HEK293 (cell line): ENCODE measurements at regions not wholly inside any gene's neighbourhood (a gene's known extent, or its start where the extent isn't known, plus 50 kb on each side); places are given as distances from the start of the nearest gene placed in this dataset.
"Not testable (repeated sequence)": the region's sequence is repeated elsewhere in the genome, so short reads cannot be mapped to it uniquely, and the experiment has no call there.

Experiments used
- CTCF ChIA-PET: fragments of 350-600 bp; formaldehyde crosslinking; extraction: SDS; loops from one replicate; lab custom pipeline; 2021; ENCODE audit warnings: antibody characterized with exemption; lab: Yijun Ruan, JAX
- POLR2A ChIA-PET: fragments of 300-600 bp; formaldehyde crosslinking; extraction: SDS; loops from one replicate; lab custom pipeline; 2020; ENCODE audit warnings: antibody characterized with exemption, inconsistent platforms; lab: Yijun Ruan, JAX
- H3K27ac ChIP-seq: fragments of 200-500 bp; sonication (Bioruptor generic); 2 replicates; pipeline ENCODE4 v1.5.1; 2014; ENCODE audit warnings: low read depth, low read length, control low read depth, inconsistent platforms; ENCODE audit errors: extremely low read depth
- H3K36me3 ChIP-seq, 2 experiments: fragments of 200-500 bp in 1 of 2; sonication (Bioruptor generic) in 1 of 2; 1 replicate in 1 of 2; 2 replicates in 1 of 2; pipeline ENCODE4 v1.5.1; 2014 to 2017; ENCODE audit warnings: inconsistent platforms in 2 of 2, low read length in 2 of 2; ENCODE audit not compliant: control insufficient read depth in 2 of 2, insufficient read depth in 1 of 2
- H3K4me1 ChIP-seq: fragments of 200-500 bp; sonication (Bioruptor generic); 2 replicates; pipeline ENCODE4 v1.5.1; 2014; ENCODE audit warnings: mild to moderate bottlenecking, low read length, inconsistent platforms; ENCODE audit not compliant: control insufficient read depth, insufficient read depth
- H3K4me3 ChIP-seq: 2 replicates; pipeline ENCODE4 v1.5.1; 2011; ENCODE audit warnings: low read depth, mild to moderate bottlenecking, control low read depth, low read length, moderate library complexity
- H3K9me3 ChIP-seq: fragments of 200-500 bp; sonication (Bioruptor generic); 2 replicates; pipeline ENCODE4 v1.5.1; 2014; ENCODE audit warnings: low read depth, low read length, inconsistent platforms; ENCODE audit not compliant: control insufficient read depth, insufficient read depth
- KLF7 ChIP-seq: fragments of 450-650 bp; formaldehyde crosslinking; IDR thresholded peaks from 2 replicates; pipeline ENCODE4 v1.5.1; 2016; ENCODE audit warnings: missing biosample characterization, missing genetic modification characterization, borderline replicate concordance
- ZFP69B ChIP-seq: fragments of 450-650 bp; formaldehyde crosslinking; IDR thresholded peaks from 2 replicates; pipeline ENCODE4 v1.5.1; 2016; ENCODE audit warnings: missing biosample characterization, missing genetic modification characterization
- ZNF146 ChIP-seq: fragments of 450-650 bp; formaldehyde crosslinking; IDR thresholded peaks from 2 replicates; pipeline ENCODE4 v1.5.1; 2016; ENCODE audit warnings: missing biosample characterization, missing genetic modification characterization
- ZNF174 ChIP-seq: fragments of 450-650 bp; formaldehyde crosslinking; IDR thresholded peaks from 2 replicates; pipeline ENCODE4 v1.5.0; 2017; ENCODE audit warnings: missing biosample characterization, mild to moderate bottlenecking, missing genetic modification characterization
- ZNF548 ChIP-seq: fragments of 450-650 bp; formaldehyde crosslinking; IDR thresholded peaks from 2 replicates; pipeline ENCODE4 v1.5.1; 2016; ENCODE audit warnings: missing biosample characterization, missing genetic modification characterization
- ZNF555 ChIP-seq: fragments of 450-650 bp; formaldehyde crosslinking; conservative IDR thresholded peaks from 2 replicates; pipeline ENCODE4 v1.5.1; 2017; ENCODE audit warnings: missing biosample characterization, mild to moderate bottlenecking, missing genetic modification characterization, inconsistent platforms
- ZNF660 ChIP-seq: fragments of 450-650 bp; IDR thresholded peaks from 2 replicates; pipeline ENCODE4 v1.5.1; 2018; ENCODE audit warnings: missing biosample characterization, mild to moderate bottlenecking, missing genetic modification characterization
- ZNF692 ChIP-seq: fragments of 450-650 bp; formaldehyde crosslinking; IDR thresholded peaks from 2 replicates; pipeline ENCODE4 v1.5.1; 2016; ENCODE audit warnings: missing biosample characterization, missing genetic modification characterization
- ZNF707 ChIP-seq: fragments of 450-650 bp; formaldehyde crosslinking; IDR thresholded peaks from 2 replicates; pipeline ENCODE4 v1.5.1; 2016; ENCODE audit warnings: missing biosample characterization, missing genetic modification characterization
- ZNF830 ChIP-seq: fragments of 450-650 bp; IDR thresholded peaks from 2 replicates; pipeline ENCODE4 v1.5.0; 2018; ENCODE audit warnings: missing biosample characterization, missing genetic modification characterization, low read depth, mild to moderate bottlenecking, moderate library complexity
- TF ChIP-seq, protein P1 (sequence below): fragments of 450-650 bp; formaldehyde crosslinking; IDR thresholded peaks from 2 replicates; pipeline ENCODE4 v1.5.1; 2016; ENCODE audit warnings: missing biosample characterization, missing genetic modification characterization

DNA sequence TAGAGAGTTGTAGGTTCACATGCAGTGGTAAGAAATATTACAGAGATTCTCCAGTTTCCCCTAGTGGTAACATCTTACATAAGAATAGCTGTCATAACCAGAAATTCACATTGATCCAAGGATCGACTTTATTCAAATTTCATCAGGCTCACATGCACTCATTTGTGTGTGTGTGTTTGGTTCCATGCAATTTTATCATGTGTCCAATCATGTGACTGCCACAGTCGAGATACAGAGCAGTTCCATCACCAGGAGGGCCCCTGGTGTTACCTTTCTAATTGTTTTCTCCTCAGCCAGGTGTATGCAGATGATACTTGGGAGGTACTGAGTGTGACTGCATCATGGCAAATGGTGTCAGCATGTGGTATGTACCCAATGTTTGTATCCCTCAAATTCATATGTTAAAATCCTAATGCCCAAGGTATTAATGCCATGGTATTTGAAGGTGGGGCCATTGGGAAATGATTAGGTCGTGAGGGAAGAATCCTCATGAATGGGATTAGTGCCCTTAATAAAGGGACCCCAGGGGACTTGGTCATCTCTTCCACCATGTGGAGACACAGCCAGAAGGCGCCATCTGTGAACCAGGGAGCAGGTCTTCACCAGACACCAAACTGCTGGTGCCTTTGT, 126.3 kb downstream of the CXCL12 start (continued):
- TF ChIP-seq ZNF548 (tag by site-specific recombination) (no peak), ZNF830 (no peak)

DNA sequence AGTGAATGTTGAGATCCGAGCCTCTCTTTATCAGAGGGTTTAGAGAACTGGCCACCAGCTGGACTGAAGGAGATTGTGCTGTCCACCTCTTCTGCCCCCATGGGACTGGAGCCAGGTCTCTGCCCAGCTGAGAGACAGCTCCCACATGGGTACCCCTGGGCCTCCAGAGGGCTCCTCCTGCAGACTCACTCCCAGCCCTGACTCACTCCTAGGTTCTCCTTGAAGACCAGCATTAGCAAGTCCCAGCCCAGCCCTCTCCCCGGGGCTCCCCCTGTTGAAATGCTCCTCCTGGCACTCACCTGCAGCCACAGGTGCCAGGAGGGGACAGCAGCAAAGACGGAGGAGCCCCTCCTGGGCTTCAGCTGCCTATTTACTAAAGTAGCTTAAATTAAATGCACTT, 126.9 kb downstream of the CXCL12 start:
- CTCF ChIA-PET: no interaction called here
- H3K27ac ChIP-seq: no peak overlapping the region

GRCh38 chr10:44253769-44254462, 131.0 kb downstream of the CXCL12 start:
- POLR2A ChIA-PET: no interaction called here
- Histone ChIP-seq H3K27ac (no peak overlapping the region), H3K4me1 (peaks cover 3% of the 10 kb centered on the region; the same call in 1 of the 2 replicates), H3K36me3 (no peaks in the 10 kb centered on the region), H3K9me3 (no peaks in the 10 kb centered on the region), H3K4me3 (no peak overlapping the region)
- CTCF ChIA-PET: interaction anchor here (0.6 to 1.3 kb wide), 3 partner anchors 44 to 318 kb away, joined by 3 to 4 read pairs (median 3); no protein-coding TSS in a partner anchor
- no peak for TF ChIP-seq ZNF707 (tag by site-specific recombination)
- TF ChIP-seq ZNF692 (tag by site-specific recombination): peak; percentile 82
- TF ChIP-seq ZNF660: 0 out of 2 replicates have a peak, but pooled peaks have one; percentile 36
- 0 out of 2 replicates have a peak, but pooled peaks have one; percentile 60 for TF ChIP-seq ZFP69B (tag by site-specific recombination)
- TF ChIP-seq, protein P1, sequence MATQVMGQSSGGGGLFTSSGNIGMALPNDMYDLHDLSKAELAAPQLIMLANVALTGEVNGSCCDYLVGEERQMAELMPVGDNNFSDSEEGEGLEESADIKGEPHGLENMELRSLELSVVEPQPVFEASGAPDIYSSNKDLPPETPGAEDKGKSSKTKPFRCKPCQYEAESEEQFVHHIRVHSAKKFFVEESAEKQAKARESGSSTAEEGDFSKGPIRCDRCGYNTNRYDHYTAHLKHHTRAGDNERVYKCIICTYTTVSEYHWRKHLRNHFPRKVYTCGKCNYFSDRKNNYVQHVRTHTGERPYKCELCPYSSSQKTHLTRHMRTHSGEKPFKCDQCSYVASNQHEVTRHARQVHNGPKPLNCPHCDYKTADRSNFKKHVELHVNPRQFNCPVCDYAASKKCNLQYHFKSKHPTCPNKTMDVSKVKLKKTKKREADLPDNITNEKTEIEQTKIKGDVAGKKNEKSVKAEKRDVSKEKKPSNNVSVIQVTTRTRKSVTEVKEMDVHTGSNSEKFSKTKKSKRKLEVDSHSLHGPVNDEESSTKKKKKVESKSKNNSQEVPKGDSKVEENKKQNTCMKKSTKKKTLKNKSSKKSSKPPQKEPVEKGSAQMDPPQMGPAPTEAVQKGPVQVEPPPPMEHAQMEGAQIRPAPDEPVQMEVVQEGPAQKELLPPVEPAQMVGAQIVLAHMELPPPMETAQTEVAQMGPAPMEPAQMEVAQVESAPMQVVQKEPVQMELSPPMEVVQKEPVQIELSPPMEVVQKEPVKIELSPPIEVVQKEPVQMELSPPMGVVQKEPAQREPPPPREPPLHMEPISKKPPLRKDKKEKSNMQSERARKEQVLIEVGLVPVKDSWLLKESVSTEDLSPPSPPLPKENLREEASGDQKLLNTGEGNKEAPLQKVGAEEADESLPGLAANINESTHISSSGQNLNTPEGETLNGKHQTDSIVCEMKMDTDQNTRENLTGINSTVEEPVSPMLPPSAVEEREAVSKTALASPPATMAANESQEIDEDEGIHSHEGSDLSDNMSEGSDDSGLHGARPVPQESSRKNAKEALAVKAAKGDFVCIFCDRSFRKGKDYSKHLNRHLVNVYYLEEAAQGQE (tag by site-specific recombination): peak; percentile 63

More for the DNA sequence above, 126.9 kb downstream of the CXCL12 start:
- Histone ChIP-seq H3K4me1 (peaks cover 3% of the 10 kb centered on the region; the same call in 1 of the 2 replicates), H3K36me3 (no peaks in the 10 kb centered on the region), H3K9me3 (no peaks in the 10 kb centered on the region), H3K4me3 (no peak overlapping the region)
- TF ChIP-seq ZNF174 (no peak), ZNF555 (no peak), ZNF660 (no peak), KLF7 (no peak)
- POLR2A ChIA-PET: no interaction called here

GRCh38 chr10:44252631-44253030, 132.3 kb downstream of the CXCL12 start:
- POLR2A ChIA-PET, H3K4me1 ChIP-seq, H3K9me3 ChIP-seq, H3K27ac ChIP-seq, H3K36me3 ChIP-seq, H3K4me3 ChIP-seq, CTCF ChIA-PET: not testable (repeated sequence)
- TF ChIP-seq ZNF146: peak; percentile 89

GRCh38 chr10:44249933-44250332, 135.0 kb downstream of the CXCL12 start:
- H3K4me3 ChIP-seq, CTCF ChIA-PET: not testable (repeated sequence)

More at GRCh38 chr10:44249933-44250332, 135.0 kb downstream of the CXCL12 start:
- H3K36me3 ChIP-seq, H3K9me3 ChIP-seq, H3K27ac ChIP-seq, H3K4me1 ChIP-seq, POLR2A ChIA-PET: not testable (repeated sequence)
